Renal pelvis (tissue), 1 donor: ENCODE measurements at regions not wholly inside any gene's neighbourhood (a gene's known extent, or its start where the extent isn't known, plus 50 kb on each side); places are given as distances from the start of the nearest gene placed in this dataset.

Source experiments
- DNase-seq: peaks from one replicate; pipeline ENCODE4 v3.0.0-alpha.2; 2013

DNA sequence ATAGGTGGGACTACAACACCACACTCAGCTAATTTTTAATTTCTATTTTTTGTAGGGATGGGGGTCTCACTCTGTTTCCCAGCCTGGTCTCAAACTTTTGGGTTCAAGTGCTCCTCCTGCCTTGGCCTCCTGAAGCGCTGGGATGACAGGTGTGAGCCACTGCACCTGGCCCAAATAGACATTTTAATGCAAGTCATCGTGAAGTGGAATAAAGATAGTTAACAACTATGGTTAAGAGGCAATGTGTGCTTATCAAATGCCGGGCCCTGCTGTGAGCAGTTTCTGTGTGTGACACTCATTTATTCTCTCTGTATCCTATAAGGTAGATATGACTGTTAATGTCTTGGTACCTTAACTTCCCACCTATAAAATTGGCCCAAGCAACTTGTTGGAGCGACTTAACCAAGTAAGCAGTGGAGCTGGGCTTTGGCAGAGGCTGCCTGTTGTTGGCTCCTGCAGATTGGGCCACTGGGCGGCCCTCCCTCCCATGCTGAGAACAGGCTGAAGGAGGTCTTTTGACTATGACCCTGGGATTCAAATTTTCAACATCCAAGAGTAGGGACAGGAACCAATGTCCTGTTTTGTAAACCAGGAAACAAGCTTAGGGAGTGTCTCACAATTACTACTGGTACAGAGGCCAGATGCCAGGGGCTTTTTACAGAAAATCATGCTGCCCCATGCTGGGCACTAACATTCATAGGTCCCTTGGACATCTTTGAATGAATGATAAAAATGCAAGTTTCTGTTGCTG is 450.7 kb downstream of the TSHZ3 start:
- no peak for DNase-seq

DNA sequence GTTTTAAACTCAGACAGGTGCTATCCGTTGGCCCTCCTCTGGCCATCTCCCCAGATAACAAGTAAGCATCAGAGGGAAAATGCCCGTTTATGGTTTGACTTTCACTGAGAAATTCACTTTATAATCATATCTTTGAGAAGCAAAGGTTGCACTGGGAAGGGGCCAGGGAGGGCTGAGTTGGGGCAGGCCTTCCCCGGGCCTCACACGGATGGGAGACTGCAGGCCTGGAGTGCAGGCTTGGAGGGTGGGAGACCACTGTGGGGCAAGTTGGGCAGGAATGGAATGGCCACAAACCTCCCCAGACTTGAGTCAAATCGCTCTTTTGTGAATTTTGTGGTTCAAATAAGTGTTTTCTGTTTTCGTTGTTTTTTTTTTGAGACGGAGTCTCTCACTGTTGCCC is 451.7 kb downstream of the TSHZ3 start:
- DNase-seq = no peak

DNA sequence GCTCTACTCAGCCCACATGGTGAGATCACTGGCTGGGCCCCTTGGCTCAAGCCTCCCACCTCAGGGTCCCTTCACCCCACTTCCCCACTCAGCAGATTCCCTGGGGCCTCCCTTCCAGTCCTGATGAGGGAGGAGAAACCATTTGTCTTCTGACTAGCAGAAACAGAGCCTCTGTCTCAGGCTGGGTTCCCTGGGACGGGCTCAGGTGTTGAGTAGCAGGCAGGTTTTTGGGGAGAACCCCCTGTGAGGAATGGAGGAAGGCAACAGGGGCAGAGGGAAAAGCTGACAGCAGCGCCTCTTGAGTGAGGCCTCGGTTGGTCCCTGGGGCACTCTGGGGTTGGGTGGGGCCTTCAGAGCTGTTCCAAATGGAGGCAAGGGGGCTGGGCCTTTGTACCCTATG is 452.2 kb downstream of the TSHZ3 start:
- DNase-seq = no peak

- peak; percentile 80 for DNase-seq
Measured at GRCh38 chr19:30896554-30896953, 452.7 kb downstream of the TSHZ3 start.

GRCh38 chr19:30895946-30896345 is 453.3 kb downstream of the TSHZ3 start:
- DNase-seq = no peak

GRCh38 chr19:30891051-30891450 is 458.2 kb downstream of the TSHZ3 start:
- DNase-seq = no peak

GRCh38 chr19:30890033-30890432 is 459.2 kb downstream of the TSHZ3 start:
- DNase-seq = no peak

DNA sequence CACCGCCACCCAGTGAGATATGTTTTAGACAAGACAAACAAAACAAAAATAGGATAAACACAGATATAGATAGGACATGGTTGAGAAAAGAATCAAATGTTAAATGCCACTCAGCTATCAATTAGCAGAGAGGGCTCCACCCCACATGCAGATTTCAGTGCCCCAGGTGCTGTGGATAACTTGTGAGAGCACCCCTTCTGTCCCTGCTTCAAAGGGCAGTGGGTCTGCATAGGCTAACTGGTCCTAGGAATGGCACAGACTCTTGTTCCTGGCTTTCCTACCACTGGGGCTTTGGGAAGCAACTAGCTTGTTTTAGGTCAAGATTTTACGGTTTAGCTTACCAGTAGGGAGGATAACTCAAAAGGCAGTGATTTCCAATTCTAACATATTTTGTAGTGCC is 460.3 kb downstream of the TSHZ3 start:
- no peak for DNase-seq

- no peak for DNase-seq
Measured at GRCh38 chr19:30887042-30887441, 462.2 kb downstream of the TSHZ3 start.

DNA sequence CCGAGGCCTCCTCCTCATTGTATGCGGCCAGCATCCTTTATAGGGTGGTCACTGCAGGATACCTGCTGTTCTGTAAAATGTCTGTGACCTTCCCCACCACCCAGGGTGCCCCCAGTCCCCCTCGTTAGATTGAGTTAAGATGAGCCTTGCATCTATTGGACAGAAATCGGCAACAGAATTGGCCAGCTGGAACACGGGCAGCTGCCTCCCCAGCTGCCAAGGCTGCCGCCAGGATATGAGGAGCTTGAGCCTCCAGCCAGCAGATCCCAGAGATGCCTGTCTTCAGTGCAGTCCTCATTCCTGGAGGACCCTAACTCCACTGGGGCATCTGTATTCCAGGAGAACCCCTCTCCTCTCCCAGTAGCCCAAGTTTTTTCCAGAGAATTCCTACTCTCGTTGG is 463.0 kb downstream of the TSHZ3 start:
- no peak for DNase-seq

GRCh38 chr19:30884146-30884812 is 465.0 kb downstream of the TSHZ3 start:
- DNase-seq = no peak

DNA sequence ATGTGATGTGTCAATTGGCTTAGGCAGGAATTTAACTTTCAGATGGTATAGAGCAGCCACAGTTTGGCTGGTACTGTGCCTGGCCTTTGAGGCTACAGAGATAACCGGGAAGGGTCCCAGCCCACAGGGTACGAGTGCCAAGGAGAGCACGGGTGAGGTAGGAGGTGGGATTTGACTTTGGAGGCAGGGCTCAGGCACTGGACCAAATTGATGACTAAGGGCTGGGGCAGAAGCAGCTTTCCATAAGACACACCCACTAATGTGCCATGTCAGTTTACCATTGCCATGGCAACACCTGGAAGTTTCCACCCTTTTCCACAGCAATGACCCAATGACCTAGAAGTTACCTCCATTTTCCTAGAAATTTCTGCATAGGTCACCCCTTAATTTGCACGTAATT is 466.2 kb downstream of the TSHZ3 start:
- DNase-seq = no peak

DNA sequence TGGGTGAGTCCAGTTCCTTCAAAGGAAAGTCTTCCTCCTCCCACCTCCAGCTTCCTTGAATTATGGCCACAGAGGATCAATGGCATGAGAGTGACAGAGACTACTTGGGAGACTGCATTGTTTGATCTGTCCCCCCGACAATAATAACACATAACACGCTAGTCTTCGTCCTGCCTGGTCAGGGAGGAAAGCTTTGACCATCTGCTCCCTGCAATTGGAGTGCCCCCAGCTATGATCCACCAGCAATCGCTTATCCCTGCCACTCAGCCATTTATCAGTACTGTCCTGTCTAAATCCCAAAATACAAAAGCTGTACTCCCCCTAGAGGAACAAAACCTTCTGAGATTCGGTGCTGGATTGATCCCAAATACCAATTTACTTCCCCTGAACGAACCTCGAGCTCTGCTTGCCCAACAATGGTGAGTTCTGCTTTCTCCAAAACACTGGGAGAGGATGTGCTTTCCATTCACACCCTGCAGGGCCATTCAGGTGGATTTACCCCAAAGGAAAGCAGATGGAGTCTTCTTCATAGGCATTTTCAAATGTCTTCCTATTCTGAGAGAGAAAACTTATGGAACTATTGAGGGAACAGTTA is 466.7 kb downstream of the TSHZ3 start:
- DNase-seq = no peak

DNA sequence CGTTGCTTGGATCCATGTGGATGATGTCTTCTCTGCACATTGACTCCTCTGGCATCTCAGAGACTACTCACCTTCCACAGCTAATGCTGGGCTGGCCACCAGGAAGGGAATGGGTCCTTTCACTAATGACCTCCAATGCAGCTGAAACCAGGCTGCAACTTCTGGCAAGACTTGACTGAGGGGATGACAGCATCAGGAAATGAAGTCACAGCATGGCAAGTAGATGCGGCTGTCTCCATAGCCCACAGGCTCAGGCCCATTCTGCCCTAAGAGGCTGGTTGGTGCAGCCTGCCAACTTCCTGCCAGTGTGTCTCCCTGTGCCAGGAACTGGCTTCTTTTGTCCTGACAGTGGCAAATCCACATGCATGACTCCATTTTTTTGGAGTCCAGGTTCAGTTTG is 467.3 kb downstream of the TSHZ3 start:
- no peak for DNase-seq

GRCh38 chr19:30881281-30881680 is 468.0 kb downstream of the TSHZ3 start:
- no peak for DNase-seq

DNA sequence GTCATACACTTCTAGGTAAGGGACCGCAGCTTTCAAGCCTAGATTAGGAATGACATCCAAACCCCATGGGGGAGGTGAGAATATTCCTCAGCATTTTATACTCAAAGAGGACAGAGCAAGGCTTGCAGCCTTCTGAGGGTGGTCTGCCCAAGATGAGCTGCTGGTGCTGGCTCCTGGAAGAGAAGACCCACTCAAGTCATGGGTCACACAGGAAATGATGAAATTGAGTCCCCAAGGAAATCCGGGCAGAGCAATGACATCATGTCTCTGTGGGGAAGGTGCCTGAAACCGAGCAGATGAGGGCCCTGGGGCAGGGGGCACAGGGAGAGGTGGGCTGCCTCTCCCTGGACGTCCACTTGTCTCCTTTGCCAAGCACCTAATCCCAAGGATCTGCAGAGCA is 468.7 kb downstream of the TSHZ3 start:
- no peak for DNase-seq

GRCh38 chr19:30880151-30880550 is 469.1 kb downstream of the TSHZ3 start:
- DNase-seq = no peak

DNA sequence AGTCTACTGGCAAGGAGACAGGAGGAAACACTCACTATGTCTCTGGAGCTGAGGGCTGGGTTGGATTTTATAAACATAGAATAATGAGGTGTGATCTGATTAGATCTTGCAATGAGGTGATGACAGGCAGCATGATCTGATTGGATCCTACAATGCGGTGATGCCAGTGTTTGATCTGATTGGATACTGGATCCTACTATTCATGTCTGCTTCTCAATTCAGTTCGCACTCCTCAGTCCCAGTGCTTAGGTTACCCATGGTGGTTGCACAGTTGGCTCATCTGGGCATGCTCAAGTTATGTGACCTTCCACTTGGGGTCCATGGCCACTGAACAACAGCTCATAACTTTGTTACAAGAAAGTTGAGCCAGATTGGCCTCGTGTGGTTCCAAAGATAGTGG is 469.5 kb downstream of the TSHZ3 start:
- DNase-seq = no peak

DNA sequence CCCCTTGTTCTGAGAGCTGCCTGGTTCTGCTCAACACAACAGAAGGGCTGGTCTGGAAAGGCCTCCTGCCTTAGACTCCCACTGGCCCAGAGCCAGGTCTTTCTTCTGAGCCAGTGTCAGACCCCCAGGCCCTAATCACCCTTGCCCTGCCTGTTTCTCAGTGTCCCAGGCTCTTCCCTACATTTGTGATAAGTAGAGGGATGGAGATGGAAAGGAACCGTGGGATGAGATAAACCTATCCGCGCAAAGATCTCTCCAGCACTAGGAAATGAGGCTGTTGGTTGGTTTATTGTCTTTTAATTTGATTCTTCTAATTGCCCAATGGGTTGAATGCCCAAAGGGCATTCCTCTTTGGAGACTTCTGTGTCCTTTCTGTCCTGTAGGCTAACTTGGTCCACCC is 470.0 kb downstream of the TSHZ3 start:
- no peak for DNase-seq

GRCh38 chr19:30878495-30878894 is 470.7 kb downstream of the TSHZ3 start:
- no peak for DNase-seq

DNA sequence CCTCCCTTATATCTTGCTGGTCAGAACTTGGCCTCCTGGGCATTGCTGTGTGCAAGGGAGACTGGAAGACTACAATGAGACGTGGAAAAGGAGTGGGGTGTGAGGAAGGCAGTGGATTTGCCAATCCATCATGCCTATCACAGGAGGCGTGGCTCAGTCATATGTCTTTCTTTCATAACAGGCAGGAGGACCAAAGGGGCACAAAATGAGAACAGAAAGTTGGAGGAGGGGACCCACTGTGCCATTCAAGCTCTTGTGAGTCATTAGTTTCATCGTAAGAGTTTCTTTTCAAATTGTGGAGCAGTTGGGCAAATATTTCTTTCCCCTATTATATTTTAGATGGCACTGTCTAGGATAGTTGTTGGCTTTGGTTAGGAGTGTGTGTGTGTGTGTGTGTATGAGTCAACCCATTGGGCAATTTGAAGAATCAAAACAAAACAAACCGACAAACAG is 471.5 kb downstream of the TSHZ3 start:
- DNase-seq = no peak

GRCh38 chr19:30873691-30874090 is 475.5 kb downstream of the TSHZ3 start:
- DNase-seq = no peak

DNA sequence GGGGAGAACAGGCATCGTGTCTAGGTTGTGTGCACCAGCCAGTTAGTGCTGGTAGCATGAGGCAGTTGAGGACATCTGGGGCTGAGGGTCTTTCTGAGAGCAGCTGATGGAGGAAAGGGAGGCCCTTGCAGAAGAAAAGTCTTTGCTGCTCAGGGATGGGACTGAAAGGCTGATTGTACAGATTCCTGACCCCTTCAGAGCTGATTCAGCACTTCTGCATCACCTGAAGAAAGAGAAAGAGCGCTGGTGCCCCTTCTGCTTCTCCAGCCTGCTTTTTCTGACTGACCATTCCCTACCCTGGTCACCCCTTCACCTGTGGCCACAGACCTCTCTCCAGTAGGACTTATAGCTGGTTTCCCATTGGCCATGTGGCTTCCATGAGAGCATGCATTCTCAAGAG is 476.2 kb downstream of the TSHZ3 start:
- DNase-seq = no peak
